NT2/D1 (cell line): ENCODE measurements at regions not wholly inside any gene's neighbourhood (a gene's known extent, or its start where the extent isn't known, plus 50 kb on each side); places are given as distances from the start of the nearest gene placed in this dataset.

Experiments used
- DNase-seq: peaks from one replicate; pipeline ENCODE4 v3.0.0-alpha.2; 2011; ENCODE audit warnings: low read depth, low spot score
- H3K27me3 ChIP-seq: 2 replicates; pipeline ENCODE4 v1.6.0; 2011; ENCODE audit warnings: mild to moderate bottlenecking; ENCODE audit not compliant: insufficient read length, insufficient read depth
- H3K36me3 ChIP-seq: 2 replicates; pipeline ENCODE4 v1.6.1; 2011; ENCODE audit warnings: mild to moderate bottlenecking, low read length, mixed read lengths; ENCODE audit not compliant: insufficient read depth, insufficient read length
- H3K4me1 ChIP-seq: 2 replicates; pipeline ENCODE4 v1.5.1; 2011; ENCODE audit not compliant: insufficient read depth, insufficient read length
- H3K4me3 ChIP-seq: 2 replicates; pipeline ENCODE4 v1.5.1; 2011; ENCODE audit warnings: low read depth; ENCODE audit not compliant: insufficient read length
- H3K9ac ChIP-seq: 2 replicates; pipeline ENCODE4 v1.6.0; 2011; ENCODE audit warnings: low read depth; ENCODE audit not compliant: insufficient read length
- H3K9me3 ChIP-seq: 2 replicates; pipeline ENCODE4 v1.5.1; 2011; ENCODE audit warnings: mild to moderate bottlenecking, low read length; ENCODE audit not compliant: insufficient read depth
- SUZ12 ChIP-seq: IDR thresholded peaks from 2 replicates; pipeline ENCODE4 v1.6.1; 2011; ENCODE audit not compliant: insufficient read length, insufficient read depth; ENCODE audit errors: extremely low read depth
- YY1 ChIP-seq: IDR thresholded peaks from 2 replicates; pipeline ENCODE4 v1.6.1; 2011; ENCODE audit not compliant: insufficient read length, insufficient read depth
- ZNF274 ChIP-seq: IDR thresholded peaks from 2 replicates; pipeline ENCODE4 v1.6.1; 2011; ENCODE audit warnings: mild to moderate bottlenecking, low read depth, low read length

- H3K4me1 ChIP-seq = no peaks in the 10 kb centered on the region
- no peaks in the 10 kb centered on the region for H3K9me3 ChIP-seq
- TF ChIP-seq YY1 (no peak), ZNF274 (no peak), SUZ12 (no peak)
- no peak overlapping the region for H3K4me3 ChIP-seq
- H3K36me3 ChIP-seq = no peaks in the 10 kb centered on the region
- H3K9ac ChIP-seq = no peak overlapping the region
- H3K27me3 ChIP-seq = no peaks in the 10 kb centered on the region
- DNase-seq = no peak
Observed at GRCh38 chr9:80378669-80379293, 807.0 kb downstream of the TLE4 start.

- Histone ChIP-seq H3K36me3 (no peaks in the 10 kb centered on the region), H3K9me3 (no peaks in the 10 kb centered on the region), H3K4me1 (no peaks in the 10 kb centered on the region), H3K4me3 (no peak overlapping the region), H3K9ac (no peak overlapping the region), H3K27me3 (no peaks in the 10 kb centered on the region)
- no peak for DNase-seq
- no peak for TF ChIP-seq SUZ12
- TF ChIP-seq YY1 = no peak
- no peak for TF ChIP-seq ZNF274
Observed at GRCh38 chr9:80376180-80376579, 804.4 kb downstream of the TLE4 start.

GRCh38 chr9:80375477-80375876, 803.7 kb downstream of the TLE4 start:
- Histone ChIP-seq H3K4me1 (no peaks in the 10 kb centered on the region), H3K27me3 (no peaks in the 10 kb centered on the region), H3K36me3 (no peaks in the 10 kb centered on the region), H3K4me3 (no peak overlapping the region), H3K9ac (no peak overlapping the region), H3K9me3 (no peaks in the 10 kb centered on the region)
- no peak for DNase-seq
- TF ChIP-seq SUZ12 (no peak), ZNF274 (no peak), YY1 (no peak)

- TF ChIP-seq SUZ12 (no peak), ZNF274 (no peak), YY1 (no peak)
Observed at GRCh38 chr9:80369641-80370040, 797.9 kb downstream of the TLE4 start.

GRCh38 chr9:80366626-80367025, 794.9 kb downstream of the TLE4 start:
- Histone ChIP-seq H3K9ac (no peak overlapping the region), H3K36me3 (no peaks in the 10 kb centered on the region), H3K4me3 (no peak overlapping the region), H3K9me3 (no peaks in the 10 kb centered on the region; the same call in 1 of the 2 replicates), H3K4me1 (no peaks in the 10 kb centered on the region), H3K27me3 (no peaks in the 10 kb centered on the region)
- no peak for DNase-seq
- TF ChIP-seq ZNF274 = no peak
- TF ChIP-seq SUZ12 = no peak
- no peak for TF ChIP-seq YY1

More at GRCh38 chr9:80369641-80370040, 797.9 kb downstream of the TLE4 start:
- no peak overlapping the region for H3K4me3 ChIP-seq
- no peak for DNase-seq
- no peak overlapping the region for H3K9ac ChIP-seq
- no peaks in the 10 kb centered on the region for H3K27me3 ChIP-seq
- no peaks in the 10 kb centered on the region; the same call in 1 of the 2 replicates for H3K9me3 ChIP-seq
- H3K4me1 ChIP-seq = no peaks in the 10 kb centered on the region
- no peaks in the 10 kb centered on the region for H3K36me3 ChIP-seq

GRCh38 chr9:80359941-80360881, 788.4 kb downstream of the TLE4 start:
- no peaks in the 10 kb centered on the region; the same call in 1 of the 2 replicates for H3K9me3 ChIP-seq
- TF ChIP-seq SUZ12 (no peak), YY1 (no peak), ZNF274 (no peak)
- H3K4me3 ChIP-seq = no peak overlapping the region
- no peaks in the 10 kb centered on the region for H3K27me3 ChIP-seq
- H3K9ac ChIP-seq = no peak overlapping the region
- H3K4me1 ChIP-seq = no peaks in the 10 kb centered on the region
- DNase-seq = no peak
- no peaks in the 10 kb centered on the region for H3K36me3 ChIP-seq

- no peak overlapping the region for H3K4me3 ChIP-seq
- no peak for DNase-seq
- H3K27me3 ChIP-seq = no peaks in the 10 kb centered on the region
- TF ChIP-seq SUZ12 (no peak), ZNF274 (no peak), YY1 (no peak)
- H3K36me3 ChIP-seq = no peaks in the 10 kb centered on the region
- no peaks in the 10 kb centered on the region for H3K4me1 ChIP-seq
- no peak overlapping the region for H3K9ac ChIP-seq
- no peaks in the 10 kb centered on the region for H3K9me3 ChIP-seq
Observed at GRCh38 chr9:80359291-80359690, 787.5 kb downstream of the TLE4 start.
